WERI-Rb-1 (cell line): ENCODE measurements at regions not wholly inside any gene's neighbourhood (a gene's known extent, or its start where the extent isn't known, plus 50 kb on each side); places are given as distances from the start of the nearest gene placed in this dataset.

Experiments used
- DNase-seq: peaks from one replicate; pipeline ENCODE4 v3.0.0-alpha.2; 2020
- H3K27ac ChIP-seq: fragments of 250-450 bp; sonication (Bioruptor Pico); 2 replicates; pipeline ENCODE4 v1.5.1; 2020; ENCODE audit warnings: mild to moderate bottlenecking, moderate library complexity
- H3K27me3 ChIP-seq: fragments of 250-450 bp; sonication (Bioruptor Pico); 2 replicates; pipeline ENCODE4 v1.5.1; 2021; ENCODE audit warnings: mild to moderate bottlenecking, low read depth, moderate library complexity; ENCODE audit not compliant: insufficient read depth, severe bottlenecking
- H3K36me3 ChIP-seq: fragments of 250-450 bp; sonication (Bioruptor Pico); 2 replicates; pipeline ENCODE4 v1.5.1; 2020; ENCODE audit warnings: mild to moderate bottlenecking, moderate library complexity
- H3K4me3 ChIP-seq: 2 replicates; pipeline ENCODE4 v1.5.1; 2011; ENCODE audit warnings: low read depth, mild to moderate bottlenecking, control low read depth, low read length
- H3K9me3 ChIP-seq: fragments of 250-450 bp; sonication (Bioruptor Pico); 2 replicates; pipeline ENCODE4 v1.5.1; 2021; ENCODE audit warnings: mild to moderate bottlenecking, moderate library complexity; ENCODE audit not compliant: severe bottlenecking
- TF ChIP-seq, protein P1 (sequence below): IDR thresholded peaks from 2 replicates; pipeline ENCODE4 v1.5.1; 2011; ENCODE audit warnings: low read depth, mild to moderate bottlenecking, control low read depth, inconsistent platforms, low read length

DNA sequence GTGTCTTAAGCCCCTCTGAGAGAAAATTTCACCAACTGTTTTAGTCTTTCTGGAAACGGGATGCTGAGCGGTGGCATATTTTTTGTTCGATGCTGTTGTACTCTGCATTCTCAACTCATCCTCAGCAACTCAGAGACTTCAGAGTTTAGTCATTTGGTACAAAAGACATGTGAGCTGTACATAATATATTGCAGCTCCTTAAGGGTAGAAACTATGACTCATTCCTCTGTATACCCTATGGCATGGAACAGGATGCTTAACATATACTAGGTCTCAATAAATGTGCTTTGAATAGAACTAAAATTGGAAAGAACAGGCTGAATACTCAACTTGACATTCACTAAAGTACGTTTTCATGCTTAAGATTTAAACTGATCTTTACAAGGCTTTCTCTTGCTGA is 130.5 kb upstream of the SLITRK2 start:
- peaks cover 56% of the 10 kb centered on the region for H3K27me3 ChIP-seq
- no peaks in the 10 kb centered on the region for H3K36me3 ChIP-seq
- no peak for DNase-seq

DNA sequence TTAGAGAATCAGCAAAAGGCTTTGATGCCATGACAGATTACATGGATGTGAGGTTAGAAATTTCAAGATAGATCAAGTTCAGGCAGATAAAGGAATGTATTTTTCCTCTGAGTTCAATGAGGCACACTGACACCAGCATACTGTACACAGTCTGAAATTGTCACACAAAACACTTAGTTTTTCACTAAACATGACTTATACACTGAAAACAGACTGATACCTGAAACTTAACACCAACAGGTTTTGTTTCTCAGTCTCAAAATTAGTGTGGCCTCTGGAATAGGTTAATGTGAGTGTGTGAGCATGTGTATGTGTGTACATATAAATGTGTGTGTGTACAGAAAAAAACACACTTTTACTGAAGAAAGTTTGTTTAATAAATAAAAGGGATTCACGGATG is 129.9 kb upstream of the SLITRK2 start:
- no peak for DNase-seq

More for the DNA sequence above, 130.5 kb upstream of the SLITRK2 start:
- H3K4me3 ChIP-seq = no peak overlapping the region
- H3K27ac ChIP-seq = no peak overlapping the region
- TF ChIP-seq, protein P1, sequence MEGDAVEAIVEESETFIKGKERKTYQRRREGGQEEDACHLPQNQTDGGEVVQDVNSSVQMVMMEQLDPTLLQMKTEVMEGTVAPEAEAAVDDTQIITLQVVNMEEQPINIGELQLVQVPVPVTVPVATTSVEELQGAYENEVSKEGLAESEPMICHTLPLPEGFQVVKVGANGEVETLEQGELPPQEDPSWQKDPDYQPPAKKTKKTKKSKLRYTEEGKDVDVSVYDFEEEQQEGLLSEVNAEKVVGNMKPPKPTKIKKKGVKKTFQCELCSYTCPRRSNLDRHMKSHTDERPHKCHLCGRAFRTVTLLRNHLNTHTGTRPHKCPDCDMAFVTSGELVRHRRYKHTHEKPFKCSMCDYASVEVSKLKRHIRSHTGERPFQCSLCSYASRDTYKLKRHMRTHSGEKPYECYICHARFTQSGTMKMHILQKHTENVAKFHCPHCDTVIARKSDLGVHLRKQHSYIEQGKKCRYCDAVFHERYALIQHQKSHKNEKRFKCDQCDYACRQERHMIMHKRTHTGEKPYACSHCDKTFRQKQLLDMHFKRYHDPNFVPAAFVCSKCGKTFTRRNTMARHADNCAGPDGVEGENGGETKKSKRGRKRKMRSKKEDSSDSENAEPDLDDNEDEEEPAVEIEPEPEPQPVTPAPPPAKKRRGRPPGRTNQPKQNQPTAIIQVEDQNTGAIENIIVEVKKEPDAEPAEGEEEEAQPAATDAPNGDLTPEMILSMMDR = no peak
- no peaks in the 10 kb centered on the region for H3K9me3 ChIP-seq

DNA sequence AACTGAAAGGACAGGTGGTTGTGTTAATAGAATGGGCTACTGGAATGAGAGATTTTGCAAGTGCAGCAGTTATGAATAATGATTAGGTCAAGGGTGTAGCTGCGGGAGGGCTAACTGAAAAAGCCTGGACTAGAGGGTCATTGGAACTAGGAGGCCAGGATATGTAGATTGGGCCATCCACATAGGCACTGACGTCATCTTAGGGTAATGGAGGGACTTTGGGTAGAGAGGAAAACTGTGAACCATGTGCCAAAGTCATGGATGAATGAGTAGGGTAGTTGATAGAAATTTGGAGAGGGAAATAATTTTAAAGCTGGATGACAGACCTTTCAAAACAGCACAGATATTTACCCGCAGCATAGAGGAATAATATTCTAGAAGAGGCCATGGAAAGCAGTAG is 123.6 kb upstream of the SLITRK2 start:
- Histone ChIP-seq H3K27me3 (peaks cover 26% of the 10 kb centered on the region), H3K4me3 (no peak overlapping the region), H3K9me3 (no peaks in the 10 kb centered on the region), H3K36me3 (no peaks in the 10 kb centered on the region), H3K27ac (no peak overlapping the region)
- DNase-seq = no peak
- TF ChIP-seq, protein P1 = no peak

More for the DNA sequence above, 129.9 kb upstream of the SLITRK2 start:
- Histone ChIP-seq H3K36me3 (no peaks in the 10 kb centered on the region), H3K4me3 (no peak overlapping the region), H3K27ac (no peak overlapping the region), H3K9me3 (no peaks in the 10 kb centered on the region), H3K27me3 (peaks cover 56% of the 10 kb centered on the region)
- TF ChIP-seq, protein P1 = no peak

DNA sequence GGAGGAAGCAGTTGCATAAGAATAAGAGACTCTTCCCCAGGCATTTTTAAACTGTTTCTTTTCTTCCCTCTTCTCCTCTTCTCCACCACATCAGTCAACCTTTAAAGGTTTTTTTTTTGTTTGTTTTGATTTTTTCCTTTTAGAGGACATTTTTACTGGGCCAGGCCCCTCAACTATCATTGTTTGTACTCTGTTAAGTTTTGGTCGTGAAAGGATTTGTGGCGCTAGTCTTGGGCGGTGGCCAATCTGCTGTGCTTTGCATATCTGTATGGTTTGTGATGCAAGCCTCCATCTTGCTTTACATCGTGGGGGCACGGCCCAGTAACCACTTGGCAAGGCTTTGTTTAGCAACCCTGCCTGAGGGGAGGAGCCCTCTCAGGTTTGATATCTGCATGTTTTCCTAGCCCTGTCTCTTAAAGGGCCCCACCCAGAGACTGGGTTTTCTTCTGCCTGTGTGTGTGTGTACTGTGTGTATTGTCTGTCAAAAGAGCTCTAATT is 101.9 kb upstream of the SLITRK2 start:
- Histone ChIP-seq H3K27me3 (peaks cover 26% of the 10 kb centered on the region), H3K9me3 (no peaks in the 10 kb centered on the region)
- TF ChIP-seq, protein P1 = no peak

DNA sequence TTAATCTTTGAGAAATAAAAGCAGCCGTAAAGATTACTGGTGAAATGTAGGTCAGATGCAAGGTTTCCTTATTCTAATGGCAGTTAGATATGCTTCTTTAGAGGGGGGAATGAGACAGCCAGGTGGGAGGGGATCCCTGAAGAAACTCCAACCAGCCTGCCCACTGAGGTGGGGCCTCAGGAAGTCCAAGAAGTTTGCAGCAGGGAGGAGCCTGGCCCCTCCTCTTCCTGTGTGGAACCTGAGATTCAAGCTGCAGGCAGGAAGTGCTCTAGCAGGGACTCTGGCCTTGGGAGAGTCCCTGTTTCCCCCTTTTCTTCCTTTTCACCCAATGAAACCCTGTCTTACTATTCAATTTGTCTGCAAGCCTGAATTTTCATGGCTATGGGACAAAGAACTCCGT is 101.4 kb upstream of the SLITRK2 start:
- Histone ChIP-seq H3K4me3 (no peak overlapping the region), H3K36me3 (no peaks in the 10 kb centered on the region), H3K9me3 (no peaks in the 10 kb centered on the region), H3K27ac (no peak overlapping the region), H3K27me3 (peaks cover 26% of the 10 kb centered on the region)
- TF ChIP-seq, protein P1 = no peak
- DNase-seq = no peak

More for the DNA sequence above, 101.9 kb upstream of the SLITRK2 start:
- H3K27ac ChIP-seq = no peak overlapping the region
- DNase-seq = no peak
- no peaks in the 10 kb centered on the region for H3K36me3 ChIP-seq
- no peak overlapping the region for H3K4me3 ChIP-seq

DNA sequence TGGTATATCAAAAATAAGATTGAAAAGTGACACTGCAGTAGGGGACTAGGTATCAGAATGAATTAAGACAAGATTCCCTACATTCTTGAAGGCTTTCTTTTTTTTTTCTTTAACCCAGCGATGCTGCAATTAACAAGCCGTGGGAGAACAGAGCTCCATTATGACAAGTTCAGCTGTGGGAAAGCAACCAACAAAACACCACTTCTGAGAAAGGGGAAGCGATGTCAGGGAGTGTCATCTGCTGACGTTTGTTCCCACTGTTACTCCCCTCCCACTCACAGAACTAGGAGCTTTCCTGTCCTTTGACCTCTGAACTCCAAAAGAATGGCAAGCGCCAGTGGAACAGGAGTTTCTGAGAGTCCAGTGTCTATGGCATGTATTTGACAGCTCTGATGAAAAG is 90.2 kb upstream of the SLITRK2 start:
- H3K9me3 ChIP-seq = no peaks in the 10 kb centered on the region
- no peak overlapping the region for H3K4me3 ChIP-seq
- no peaks in the 10 kb centered on the region for H3K36me3 ChIP-seq
- no peak overlapping the region for H3K27ac ChIP-seq
- peaks cover 45% of the 10 kb centered on the region for H3K27me3 ChIP-seq
- TF ChIP-seq, protein P1 = no peak
- DNase-seq = no peak
